ENCODE measurements at regions not wholly inside any gene's neighbourhood (a gene's known extent, or its start where the extent isn't known, plus 50 kb on each side); places are given as distances from the start of the nearest gene placed in this dataset.
"Not testable (repeated sequence)": the region's sequence is repeated elsewhere in the genome, so short reads cannot be mapped to it uniquely, and the experiment has no call there.

GRCh38 chr4:111068883-111069282, 446.0 kb upstream of the PITX2 start:
- TF ChIP-seq POLR2A (IDR thresholded peaks at IDR 0.05) (no peak), CTCF (IDR thresholded peaks at IDR 0.05 in 4 of 5, conservative IDR thresholded peaks at IDR 0.05 in 1 of 5) (no peak)
- ATAC-seq (no peak), DNase-seq (no peak)
- intact Hi-C loops (cut with DNase I; ENCODE audit: low total_unique reads) (no loop called here), in situ Hi-C loops (cut with MboI; ENCODE audit: low sequenced_read_pairs in 4 of 4) (no loop called here)
- Histone ChIP-seq H3K9me3 (no peaks in the 10 kb centered on the region), H3K27me3 (no peaks in the 10 kb centered on the region), H3K4me3 (no peak overlapping the region), H3K36me3 (no peaks in the 10 kb centered on the region), H3K4me1 (no peaks in the 10 kb centered on the region), H3K27ac (no peak overlapping the region)

GRCh38 chr4:111070390-111070789, 447.5 kb upstream of the PITX2 start:
- Histone ChIP-seq H3K4me1 (no peaks in the 10 kb centered on the region), H3K9me3 (no peaks in the 10 kb centered on the region), H3K27me3 (no peaks in the 10 kb centered on the region), H3K27ac (no peak overlapping the region), H3K36me3 (no peaks in the 10 kb centered on the region), H3K4me3 (no peak overlapping the region)
- TF ChIP-seq POLR2A (IDR thresholded peaks at IDR 0.05), result no peak
- TF ChIP-seq CTCF (IDR thresholded peaks at IDR 0.05 in 4 of 5, conservative IDR thresholded peaks at IDR 0.05 in 1 of 5), result no peak
- DNase-seq (no peak), ATAC-seq (no peak)
- intact Hi-C loops (cut with DNase I; ENCODE audit: low total_unique reads), result no loop called here
- in situ Hi-C loops (cut with MboI; ENCODE audit: low sequenced_read_pairs in 4 of 4), result no loop called here

- in situ Hi-C loops (cut with MboI; ENCODE audit: low sequenced_read_pairs in 4 of 4), result no loop called here
- Histone ChIP-seq H3K27ac (no peak overlapping the region), H3K9me3 (no peaks in the 10 kb centered on the region), H3K36me3 (no peaks in the 10 kb centered on the region), H3K4me3 (no peak overlapping the region), H3K4me1 (no peaks in the 10 kb centered on the region), H3K27me3 (no peaks in the 10 kb centered on the region)
- ATAC-seq (no peak), DNase-seq (no peak)
- TF ChIP-seq CTCF (IDR thresholded peaks at IDR 0.05 in 4 of 5, conservative IDR thresholded peaks at IDR 0.05 in 1 of 5) (no peak), POLR2A (IDR thresholded peaks at IDR 0.05) (no peak)
- intact Hi-C loops (cut with DNase I; ENCODE audit: low total_unique reads), result no loop called here
Observed at GRCh38 chr4:111074523-111075114, 451.7 kb upstream of the PITX2 start.

GRCh38 chr4:111076299-111076698, 453.4 kb upstream of the PITX2 start:
- H3K4me3 ChIP-seq; H3K4me1 ChIP-seq; DNase-seq; H3K27me3 ChIP-seq; in situ Hi-C loops (cut with MboI; ENCODE audit: low sequenced_read_pairs in 4 of 4); H3K36me3 ChIP-seq; ATAC-seq; H3K9me3 ChIP-seq; intact Hi-C loops (cut with DNase I; ENCODE audit: low total_unique reads); H3K27ac ChIP-seq: not testable (repeated sequence)

DNA sequence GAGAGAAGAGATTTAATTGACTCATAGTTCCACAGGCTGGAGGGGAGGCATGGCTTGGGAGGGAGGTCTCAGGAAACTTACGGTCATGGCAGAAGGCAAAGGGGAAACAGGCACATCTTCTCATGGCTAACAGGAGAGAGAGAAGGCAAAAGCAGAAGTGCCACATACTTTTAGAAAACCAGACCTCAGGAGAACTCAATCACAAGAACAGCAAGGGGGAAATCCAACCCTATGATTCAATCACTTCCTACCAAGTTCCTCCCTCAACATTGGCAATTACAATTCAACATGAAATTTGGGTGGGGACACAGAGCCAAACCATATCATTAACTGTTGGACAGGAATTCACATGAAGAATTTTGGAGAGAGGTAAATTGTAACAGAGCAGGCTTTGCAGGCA, 485.3 kb upstream of the PITX2 start:
- H3K27ac ChIP-seq, result no peak overlapping the region
- H3K36me3 ChIP-seq, result no peaks in the 10 kb centered on the region
- H3K4me1 ChIP-seq, result no peaks in the 10 kb centered on the region
- TF ChIP-seq CTCF (IDR thresholded peaks at IDR 0.05 in 4 of 5, conservative IDR thresholded peaks at IDR 0.05 in 1 of 5), result no peak
- TF ChIP-seq POLR2A (IDR thresholded peaks at IDR 0.05), result no peak
- in situ Hi-C loops (cut with MboI; ENCODE audit: low sequenced_read_pairs in 4 of 4) (no loop called here), intact Hi-C loops (cut with DNase I; ENCODE audit: low total_unique reads) (no loop called here)
- no peak overlapping the region for H3K4me3 ChIP-seq
- H3K9me3 ChIP-seq, result no peaks in the 10 kb centered on the region
- H3K27me3 ChIP-seq, result no peaks in the 10 kb centered on the region
- ATAC-seq (no peak), DNase-seq (no peak)
